ENCODE measurements at regions not wholly inside any gene's neighbourhood (a gene's known extent, or its start where the extent isn't known, plus 50 kb on each side); places are given as distances from the start of the nearest gene placed in this dataset.
"Not testable (repeated sequence)": the region's sequence is repeated elsewhere in the genome, so short reads cannot be mapped to it uniquely, and the experiment has no call there.

- no peak for DNase-seq (ENCODE audit: low spot score)
Observed at GRCh38 chr2:118611691-118612090, 235.8 kb downstream of the EN1 start.

GRCh38 chr2:118609138-118609537, 238.3 kb downstream of the EN1 start:
- no peak for DNase-seq (ENCODE audit: low spot score)

GRCh38 chr2:118607641-118608040, 239.8 kb downstream of the EN1 start:
- no peak for DNase-seq (ENCODE audit: low spot score)

GRCh38 chr2:118604811-118605210, 242.6 kb downstream of the EN1 start:
- no peak for DNase-seq (ENCODE audit: low spot score)

GRCh38 chr2:118604371-118604770, 243.1 kb downstream of the EN1 start:
- DNase-seq (ENCODE audit: low spot score), result no peak

GRCh38 chr2:118599141-118599540, 248.3 kb downstream of the EN1 start:
- DNase-seq (ENCODE audit: low spot score), result no peak

GRCh38 chr2:118596620-118597019, 250.8 kb downstream of the EN1 start:
- DNase-seq (ENCODE audit: low spot score), result no peak

- DNase-seq (ENCODE audit: low spot score), result no peak
Observed at GRCh38 chr2:118593257-118593656, 254.2 kb downstream of the EN1 start.

- DNase-seq (ENCODE audit: low spot score), result no peak
Observed at GRCh38 chr2:118591223-118591622, 256.2 kb downstream of the EN1 start.

GRCh38 chr2:118589721-118590120, 257.7 kb downstream of the EN1 start:
- no peak for DNase-seq (ENCODE audit: low spot score)

- DNase-seq (ENCODE audit: low spot score), result no peak
Observed at GRCh38 chr2:118588850-118589249, 258.6 kb downstream of the EN1 start.

- no peak for DNase-seq (ENCODE audit: low spot score)
Observed at GRCh38 chr2:118586312-118586711, 261.1 kb downstream of the EN1 start.

- no peak for DNase-seq (ENCODE audit: low spot score)
Observed at GRCh38 chr2:118584877-118585276, 262.6 kb downstream of the EN1 start.

GRCh38 chr2:118584062-118584749, 263.2 kb downstream of the EN1 start:
- DNase-seq (ENCODE audit: low spot score), result no peak

- DNase-seq (ENCODE audit: low spot score), result no peak
Observed at GRCh38 chr2:118582058-118582457, 265.4 kb downstream of the EN1 start.

- peak; percentile 34 for DNase-seq (ENCODE audit: low spot score)
Observed at GRCh38 chr2:118580651-118581050, 266.8 kb downstream of the EN1 start.

- no peak for DNase-seq (ENCODE audit: low spot score)
Observed at GRCh38 chr2:118580107-118580506, 267.3 kb downstream of the EN1 start.

GRCh38 chr2:118577202-118577601, 270.2 kb downstream of the EN1 start:
- DNase-seq (ENCODE audit: low spot score), result peak; percentile 45

GRCh38 chr2:118576109-118576855, 271.2 kb downstream of the EN1 start:
- DNase-seq (ENCODE audit: low spot score), result peak; percentile 47

GRCh38 chr2:118572380-118572779, 275.1 kb downstream of the EN1 start:
- DNase-seq (ENCODE audit: low spot score), result not testable (repeated sequence)

- peak; percentile 48 for DNase-seq (ENCODE audit: low spot score)
Observed at GRCh38 chr2:118569876-118570535, 277.4 kb downstream of the EN1 start.

GRCh38 chr2:118568700-118569099, 278.7 kb downstream of the EN1 start:
- no peak for DNase-seq (ENCODE audit: low spot score)
